Hepatocyte (in vitro differentiated cells): ENCODE measurements at regions not wholly inside any gene's neighbourhood (a gene's known extent, or its start where the extent isn't known, plus 50 kb on each side); places are given as distances from the start of the nearest gene placed in this dataset.

Experiments used
- EZH2 ChIP-seq: fragments of 200-600 bp; sonication (generic); IDR thresholded peaks from 2 replicates; pipeline ENCODE4 v1.6.1; 2016; ENCODE audit warnings: antibody characterized with exemption, mild to moderate bottlenecking, borderline replicate concordance
- EZH2phosphoT487 ChIP-seq: fragments of 200-600 bp; sonication (generic); IDR thresholded peaks from one replicate; pipeline ENCODE4 v1.6.1; 2018; ENCODE audit warnings: antibody characterized with exemption, mild to moderate bottlenecking, low read depth, moderate library complexity; ENCODE audit not compliant: unreplicated experiment, severe bottlenecking
- TF ChIP-seq, protein P1 (sequence below): fragments of 200-600 bp; sonication (generic); IDR thresholded peaks from 2 replicates; pipeline ENCODE4 v1.5.1; 2016; ENCODE audit warnings: antibody characterized with exemption, mild to moderate bottlenecking; ENCODE audit not compliant: poor library complexity

DNA sequence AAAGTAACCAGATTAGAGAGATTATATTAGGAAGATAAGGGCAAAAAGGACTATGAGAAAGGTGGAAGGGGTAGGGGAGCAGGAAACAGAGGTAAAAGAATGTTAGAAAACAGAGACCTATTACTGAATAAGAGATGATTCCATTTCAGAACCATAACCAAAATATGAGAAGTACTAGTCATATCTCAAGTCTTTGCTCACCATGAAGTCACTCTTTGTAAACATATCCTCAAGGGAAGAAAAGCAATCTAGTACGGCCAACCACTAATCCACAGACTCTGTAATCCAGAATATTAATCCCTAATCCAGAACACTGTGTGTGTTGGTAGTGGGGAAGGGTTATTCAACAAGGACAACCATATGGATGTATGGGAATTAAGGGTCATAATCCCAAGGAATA is 92.0 kb downstream of the CDCA7 start:
- TF ChIP-seq, protein P1, sequence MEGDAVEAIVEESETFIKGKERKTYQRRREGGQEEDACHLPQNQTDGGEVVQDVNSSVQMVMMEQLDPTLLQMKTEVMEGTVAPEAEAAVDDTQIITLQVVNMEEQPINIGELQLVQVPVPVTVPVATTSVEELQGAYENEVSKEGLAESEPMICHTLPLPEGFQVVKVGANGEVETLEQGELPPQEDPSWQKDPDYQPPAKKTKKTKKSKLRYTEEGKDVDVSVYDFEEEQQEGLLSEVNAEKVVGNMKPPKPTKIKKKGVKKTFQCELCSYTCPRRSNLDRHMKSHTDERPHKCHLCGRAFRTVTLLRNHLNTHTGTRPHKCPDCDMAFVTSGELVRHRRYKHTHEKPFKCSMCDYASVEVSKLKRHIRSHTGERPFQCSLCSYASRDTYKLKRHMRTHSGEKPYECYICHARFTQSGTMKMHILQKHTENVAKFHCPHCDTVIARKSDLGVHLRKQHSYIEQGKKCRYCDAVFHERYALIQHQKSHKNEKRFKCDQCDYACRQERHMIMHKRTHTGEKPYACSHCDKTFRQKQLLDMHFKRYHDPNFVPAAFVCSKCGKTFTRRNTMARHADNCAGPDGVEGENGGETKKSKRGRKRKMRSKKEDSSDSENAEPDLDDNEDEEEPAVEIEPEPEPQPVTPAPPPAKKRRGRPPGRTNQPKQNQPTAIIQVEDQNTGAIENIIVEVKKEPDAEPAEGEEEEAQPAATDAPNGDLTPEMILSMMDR: no peak
- TF ChIP-seq EZH2: no peak
- no peak for TF ChIP-seq EZH2phosphoT487
